AG09319 (cell line): ENCODE measurements at regions not wholly inside any gene's neighbourhood (a gene's known extent, or its start where the extent isn't known, plus 50 kb on each side); places are given as distances from the start of the nearest gene placed in this dataset.

ENCODE experiments used
- DNase-seq: peaks from one replicate; pipeline ENCODE4 v3.0.0-alpha.2; 2010; ENCODE audit warnings: low read depth; ENCODE audit errors: extremely low read depth
- TF ChIP-seq, protein P1 (sequence below): IDR thresholded peaks from 2 replicates; pipeline ENCODE4 v1.5.1; 2011; ENCODE audit warnings: low read depth, mild to moderate bottlenecking, inconsistent platforms, low read length, moderate library complexity

DNA sequence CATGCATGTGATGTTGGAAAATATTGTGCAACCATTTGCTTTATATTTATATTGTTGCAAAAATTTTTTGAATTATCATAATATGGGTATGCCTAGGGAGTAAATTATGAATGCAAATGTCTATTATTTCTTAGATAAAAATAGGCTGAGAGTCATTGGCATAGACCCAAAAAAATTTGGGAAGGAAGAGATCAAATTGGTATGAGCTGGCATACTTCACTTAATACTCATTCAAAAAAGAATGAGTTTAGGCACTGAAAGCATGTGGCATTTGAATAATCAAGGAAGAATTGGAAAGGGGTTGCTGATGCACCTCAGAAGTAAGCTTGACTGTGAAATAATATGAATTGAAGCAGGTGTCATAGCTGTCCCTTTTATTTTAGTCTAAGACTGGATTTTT, 764.0 kb upstream of the DPPA4 start:
- no peak for DNase-seq
- TF ChIP-seq, protein P1, sequence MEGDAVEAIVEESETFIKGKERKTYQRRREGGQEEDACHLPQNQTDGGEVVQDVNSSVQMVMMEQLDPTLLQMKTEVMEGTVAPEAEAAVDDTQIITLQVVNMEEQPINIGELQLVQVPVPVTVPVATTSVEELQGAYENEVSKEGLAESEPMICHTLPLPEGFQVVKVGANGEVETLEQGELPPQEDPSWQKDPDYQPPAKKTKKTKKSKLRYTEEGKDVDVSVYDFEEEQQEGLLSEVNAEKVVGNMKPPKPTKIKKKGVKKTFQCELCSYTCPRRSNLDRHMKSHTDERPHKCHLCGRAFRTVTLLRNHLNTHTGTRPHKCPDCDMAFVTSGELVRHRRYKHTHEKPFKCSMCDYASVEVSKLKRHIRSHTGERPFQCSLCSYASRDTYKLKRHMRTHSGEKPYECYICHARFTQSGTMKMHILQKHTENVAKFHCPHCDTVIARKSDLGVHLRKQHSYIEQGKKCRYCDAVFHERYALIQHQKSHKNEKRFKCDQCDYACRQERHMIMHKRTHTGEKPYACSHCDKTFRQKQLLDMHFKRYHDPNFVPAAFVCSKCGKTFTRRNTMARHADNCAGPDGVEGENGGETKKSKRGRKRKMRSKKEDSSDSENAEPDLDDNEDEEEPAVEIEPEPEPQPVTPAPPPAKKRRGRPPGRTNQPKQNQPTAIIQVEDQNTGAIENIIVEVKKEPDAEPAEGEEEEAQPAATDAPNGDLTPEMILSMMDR: no peak

- TF ChIP-seq, protein P1: no peak
Observed at GRCh38 chr3:110106805-110107204, 769.5 kb upstream of the DPPA4 start.

DNA sequence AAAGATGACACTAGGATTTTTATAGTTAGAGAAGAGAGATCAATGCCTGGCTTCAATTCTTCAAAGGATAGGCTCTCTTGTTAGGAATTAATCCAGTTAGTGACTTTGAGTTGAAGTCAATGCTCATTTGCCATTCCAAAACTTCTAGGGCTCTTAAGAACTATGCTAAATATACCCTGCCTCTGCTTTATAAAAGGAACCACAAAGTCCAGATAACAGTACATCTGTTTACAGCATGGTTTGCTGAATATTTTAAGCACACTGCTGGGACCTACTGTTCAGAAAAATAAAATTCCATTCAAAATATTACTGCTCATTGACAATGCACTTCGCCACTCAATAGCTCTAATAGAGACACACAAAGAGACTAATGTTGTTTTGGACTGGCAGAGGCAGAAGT, 786.6 kb upstream of the DPPA4 start:
- no peak for DNase-seq
- TF ChIP-seq, protein P1: no peak

More at GRCh38 chr3:110106805-110107204, 769.5 kb upstream of the DPPA4 start:
- no peak for DNase-seq

GRCh38 chr3:110126065-110126464, 788.7 kb upstream of the DPPA4 start:
- no peak for DNase-seq
- TF ChIP-seq, protein P1: no peak

DNA sequence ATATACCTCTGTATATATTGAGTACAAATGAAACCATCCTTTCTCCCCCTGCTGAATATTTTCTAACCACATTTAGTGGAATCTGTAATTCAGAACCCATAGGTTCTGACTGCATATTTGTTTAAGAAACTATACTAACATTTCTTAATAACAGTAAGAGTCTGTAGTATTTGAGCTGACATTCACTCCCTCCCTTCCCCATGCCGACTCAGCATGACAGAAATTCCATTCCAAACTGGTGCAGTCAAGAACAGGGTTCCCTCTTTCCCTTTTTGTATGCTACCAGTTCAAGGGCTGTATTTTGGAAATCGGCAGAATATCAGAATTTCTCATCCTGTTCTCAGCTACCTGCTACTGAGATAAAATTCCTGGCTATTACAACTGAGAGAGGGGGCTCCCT, 796.6 kb upstream of the DPPA4 start:
- DNase-seq: no peak
- TF ChIP-seq, protein P1: no peak

DNA sequence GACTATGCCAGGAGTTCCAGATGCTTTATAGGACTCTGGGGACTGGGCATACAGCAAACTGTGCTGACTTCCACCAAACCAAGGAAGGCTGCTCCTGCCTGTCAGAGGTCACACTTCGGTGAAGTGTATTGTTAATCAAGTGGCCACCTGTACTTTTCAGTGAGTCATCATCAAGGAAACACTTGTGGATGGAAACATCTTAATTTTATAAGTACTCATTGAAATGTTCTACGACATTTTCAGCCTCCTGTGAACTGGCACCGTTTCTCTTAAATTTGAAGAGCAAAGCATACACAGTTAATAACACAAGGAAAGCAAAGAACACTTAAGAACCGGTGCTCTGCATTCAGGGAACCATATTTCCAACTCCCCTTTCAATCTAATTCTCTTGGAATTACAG, 801.7 kb upstream of the DPPA4 start:
- no peak for DNase-seq
- TF ChIP-seq, protein P1: no peak

- no peak for DNase-seq
- TF ChIP-seq, protein P1: no peak
Observed at GRCh38 chr3:110139821-110140220, 802.5 kb upstream of the DPPA4 start.

DNA sequence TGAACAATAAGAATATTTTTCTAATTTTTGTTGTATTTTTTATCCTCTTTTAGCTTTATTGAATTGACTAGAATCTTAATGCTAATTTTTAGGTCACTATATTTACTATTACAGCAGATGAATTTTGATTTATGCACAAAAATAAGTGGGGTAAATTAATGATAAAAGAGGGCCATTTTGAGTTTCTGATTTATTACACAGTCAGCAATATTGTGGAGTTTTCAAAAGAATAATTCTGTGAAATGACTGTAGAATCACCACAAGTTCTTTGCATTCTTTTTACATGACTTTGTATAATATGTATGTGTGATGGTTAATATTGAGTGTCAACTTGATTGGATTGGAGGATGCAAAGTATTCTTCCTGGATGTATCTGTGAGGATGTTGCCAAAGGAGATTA, 812.4 kb upstream of the DPPA4 start:
- TF ChIP-seq, protein P1: no peak
- DNase-seq: no peak
